Left kidney (tissue), 1 donor: ENCODE measurements at regions not wholly inside any gene's neighbourhood (a gene's known extent, or its start where the extent isn't known, plus 50 kb on each side); places are given as distances from the start of the nearest gene placed in this dataset.
A peak's percentile ranks its signal among the peaks of the same experiment; 100 is the strongest.

Experiments used
- DNase-seq: peaks from one replicate; pipeline ENCODE4 v3.0.0-alpha.2; 2013

DNA sequence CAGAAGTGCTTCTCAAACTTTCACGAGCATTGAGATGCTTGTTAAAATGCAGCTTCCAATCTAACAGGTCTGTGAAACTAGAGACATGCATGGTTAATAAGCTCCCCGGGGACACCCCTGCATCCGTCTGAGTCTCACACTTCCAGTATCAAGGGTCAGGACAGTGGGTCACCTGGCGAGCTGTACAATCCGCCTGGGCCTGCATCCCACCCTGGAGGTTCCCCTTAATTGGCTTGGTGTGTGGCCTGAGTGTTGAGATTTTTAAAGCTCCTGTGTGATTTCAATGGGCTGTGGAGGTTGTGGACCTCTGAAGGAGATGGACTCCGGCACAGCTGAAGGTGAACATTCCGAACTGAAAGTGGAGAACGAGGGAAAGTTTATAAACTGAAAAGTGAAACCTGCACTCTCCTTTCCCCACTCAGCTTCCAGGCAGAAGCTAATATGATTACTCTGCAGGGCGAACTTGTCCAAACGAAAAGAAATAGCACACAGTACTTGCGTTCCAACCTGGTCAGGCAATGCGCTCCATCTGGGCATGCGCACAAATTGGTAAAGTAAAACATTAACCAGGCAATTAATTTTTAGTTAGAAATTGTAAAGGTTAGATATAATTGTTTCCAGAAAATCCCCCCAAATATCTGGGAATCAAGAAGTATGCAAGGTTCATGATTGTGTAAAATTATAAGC lies 191.7 kb upstream of the ALKAL2 start:
- DNase-seq: peak; percentile 55

DNA sequence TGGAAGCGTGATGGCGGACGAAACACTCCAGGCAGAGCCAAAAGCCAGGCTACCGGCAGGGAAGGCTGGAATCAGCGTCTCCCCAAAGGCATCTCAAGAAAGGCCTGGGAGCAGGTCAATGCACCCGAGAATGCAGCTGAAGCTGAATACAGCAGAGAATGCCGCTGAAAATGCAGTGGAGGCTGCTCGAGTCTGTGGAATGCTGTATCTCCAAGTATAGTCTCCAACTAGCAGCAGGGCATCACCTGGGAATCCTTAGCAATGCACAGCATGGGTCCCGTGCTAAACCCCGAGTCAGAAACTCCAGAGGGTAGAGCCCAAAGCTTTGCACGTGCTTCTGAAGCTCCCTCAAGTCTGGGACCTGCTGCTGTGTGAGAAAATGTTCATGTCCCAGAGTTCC lies 191.1 kb upstream of the ALKAL2 start:
- DNase-seq: no peak

DNA sequence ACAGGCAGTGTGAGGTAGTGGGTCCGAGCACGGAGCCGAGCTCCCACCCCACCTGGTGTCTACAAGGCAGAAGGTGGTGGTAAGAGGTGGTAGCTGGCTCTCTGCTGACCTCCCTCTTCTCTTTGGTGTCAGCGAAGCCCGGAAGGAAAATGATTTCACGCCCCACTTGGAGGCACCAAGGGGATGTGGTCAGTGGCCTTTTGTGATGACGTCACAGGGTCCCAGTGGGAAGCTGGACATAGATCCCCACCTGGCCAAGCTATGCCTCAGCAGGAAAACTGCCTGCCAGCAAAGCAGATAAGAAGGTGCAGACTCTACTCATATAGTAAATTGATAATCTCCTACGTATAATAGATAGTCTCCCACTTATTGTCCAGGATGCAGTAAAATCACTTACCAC lies 183.7 kb upstream of the ALKAL2 start:
- no peak for DNase-seq

DNA sequence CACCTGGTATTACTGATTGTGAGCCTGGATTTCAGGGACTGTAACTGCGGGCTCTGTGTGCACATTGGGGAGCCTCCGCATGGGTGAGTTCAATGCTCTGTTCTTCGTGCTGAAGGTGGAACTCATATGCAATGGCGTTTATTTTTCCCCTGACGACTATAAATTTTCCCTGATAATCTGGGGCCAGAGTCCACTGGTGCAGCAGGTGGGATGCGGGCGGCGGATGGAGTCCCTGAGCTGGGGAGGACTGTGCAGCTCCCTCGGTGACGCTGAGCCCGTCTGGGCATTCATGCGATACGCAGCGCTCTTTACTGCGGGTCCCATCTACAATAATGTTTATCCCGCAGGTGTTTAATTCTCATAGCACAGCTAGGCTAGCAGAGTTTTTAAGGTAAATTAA lies 181.6 kb upstream of the ALKAL2 start:
- DNase-seq: no peak

DNA sequence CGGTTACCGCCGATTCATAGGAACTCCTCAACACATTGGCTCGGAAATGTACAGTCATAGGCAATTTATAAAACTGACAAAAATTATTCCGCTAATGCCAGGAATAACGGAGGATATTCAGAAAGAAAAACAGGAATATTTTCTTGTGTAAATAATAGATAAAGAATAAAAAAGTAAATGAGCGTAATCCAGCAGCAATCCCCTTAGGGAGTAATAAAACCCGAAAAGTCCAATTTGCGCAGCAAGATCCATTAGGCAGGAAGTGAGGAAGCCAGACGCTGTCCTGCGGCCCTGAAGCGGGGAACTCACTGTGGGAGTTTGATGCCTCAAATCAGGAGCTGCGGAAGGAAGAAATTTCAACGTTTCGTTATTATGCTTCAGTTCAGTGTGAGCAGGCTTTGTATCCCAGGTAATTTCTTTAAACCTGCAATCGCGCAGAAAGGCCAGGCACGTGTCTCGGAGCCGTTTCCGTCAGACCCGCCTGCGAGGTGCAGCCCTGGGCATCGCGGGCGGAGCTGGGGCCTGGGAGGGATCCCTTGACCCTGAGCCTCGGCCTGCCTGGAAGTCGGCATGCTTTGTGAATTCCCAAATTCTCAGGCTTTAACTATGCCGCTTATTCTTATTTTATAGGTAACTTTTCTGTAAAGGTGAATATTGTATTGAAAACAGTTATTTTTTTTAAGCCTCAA lies 180.9 kb upstream of the ALKAL2 start:
- DNase-seq: no peak

DNA sequence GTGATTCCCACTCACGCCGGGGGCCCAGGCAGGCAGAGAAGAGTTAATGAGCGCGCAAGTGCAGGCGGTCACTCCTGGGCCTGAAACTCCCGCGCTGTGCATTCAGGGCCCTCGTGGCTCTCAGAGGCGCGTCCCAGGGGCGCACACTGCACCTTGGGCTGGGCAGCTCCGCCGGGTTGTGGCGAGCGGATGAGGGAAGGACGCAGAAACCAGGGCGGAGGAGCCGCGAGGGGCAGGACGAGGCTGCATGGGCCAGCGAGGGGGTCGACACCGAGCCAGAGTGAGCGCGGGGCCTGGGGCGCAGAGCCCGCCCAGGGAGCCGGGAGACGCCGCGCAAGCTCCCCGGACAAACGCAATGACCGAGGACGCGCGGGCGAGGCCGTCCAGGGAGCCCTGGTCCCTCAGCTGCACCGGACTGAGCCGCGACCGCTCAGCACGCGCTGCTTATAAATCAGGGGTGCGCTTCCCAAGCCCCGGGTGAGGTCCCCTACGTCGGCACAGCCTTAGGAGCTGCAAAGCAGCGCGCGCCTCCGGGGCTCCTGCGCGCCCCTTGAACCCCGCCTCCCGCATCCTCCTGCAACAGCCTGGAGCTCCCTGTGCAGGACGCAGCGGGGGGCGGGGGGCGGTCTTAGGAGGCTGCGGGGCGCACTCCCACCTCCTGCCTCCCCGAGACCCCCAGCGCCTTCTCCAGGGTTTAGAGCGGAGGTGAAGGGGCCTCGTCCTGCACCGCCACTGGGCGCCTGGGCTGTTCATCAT lies 180.2 kb upstream of the ALKAL2 start:
- DNase-seq: no peak

DNA sequence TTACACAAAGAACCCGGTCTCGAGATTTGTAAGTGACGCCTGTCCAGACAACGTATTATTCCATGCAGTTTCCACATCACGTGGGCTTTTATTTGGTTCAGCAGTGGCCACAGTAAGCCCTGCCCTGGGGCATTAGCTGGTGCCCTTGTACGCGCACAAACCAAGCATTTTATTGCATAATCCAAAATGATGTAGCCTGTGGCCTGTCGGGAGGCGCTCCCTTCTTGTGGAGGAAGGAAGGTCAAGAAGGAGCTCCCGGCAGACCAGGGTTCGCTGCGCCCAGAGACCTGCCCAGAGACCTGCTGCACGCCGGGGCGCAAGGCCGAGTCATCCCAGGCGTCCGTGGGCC lies 179.6 kb upstream of the ALKAL2 start:
- no peak for DNase-seq

DNA sequence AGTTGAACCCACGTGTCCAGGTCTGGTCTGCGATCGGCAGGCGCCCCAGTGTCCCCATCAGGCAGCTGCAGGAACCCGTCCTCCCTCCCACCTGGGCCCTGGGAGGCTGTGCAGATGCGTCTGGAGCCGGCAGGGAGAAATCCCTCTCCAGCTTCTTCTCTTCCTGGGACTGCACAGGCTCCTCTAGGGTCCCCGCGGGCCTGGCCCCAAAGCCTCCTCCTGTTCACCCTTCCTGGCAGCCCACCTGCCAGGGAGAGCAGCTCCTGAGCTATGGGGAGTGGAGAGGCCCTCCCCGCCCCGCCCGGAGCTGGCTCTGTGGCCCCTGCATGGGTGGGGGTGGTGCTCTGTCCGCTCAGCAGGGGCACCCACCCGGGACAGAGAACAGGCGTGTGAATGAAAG lies 179.2 kb upstream of the ALKAL2 start:
- no peak for DNase-seq

DNA sequence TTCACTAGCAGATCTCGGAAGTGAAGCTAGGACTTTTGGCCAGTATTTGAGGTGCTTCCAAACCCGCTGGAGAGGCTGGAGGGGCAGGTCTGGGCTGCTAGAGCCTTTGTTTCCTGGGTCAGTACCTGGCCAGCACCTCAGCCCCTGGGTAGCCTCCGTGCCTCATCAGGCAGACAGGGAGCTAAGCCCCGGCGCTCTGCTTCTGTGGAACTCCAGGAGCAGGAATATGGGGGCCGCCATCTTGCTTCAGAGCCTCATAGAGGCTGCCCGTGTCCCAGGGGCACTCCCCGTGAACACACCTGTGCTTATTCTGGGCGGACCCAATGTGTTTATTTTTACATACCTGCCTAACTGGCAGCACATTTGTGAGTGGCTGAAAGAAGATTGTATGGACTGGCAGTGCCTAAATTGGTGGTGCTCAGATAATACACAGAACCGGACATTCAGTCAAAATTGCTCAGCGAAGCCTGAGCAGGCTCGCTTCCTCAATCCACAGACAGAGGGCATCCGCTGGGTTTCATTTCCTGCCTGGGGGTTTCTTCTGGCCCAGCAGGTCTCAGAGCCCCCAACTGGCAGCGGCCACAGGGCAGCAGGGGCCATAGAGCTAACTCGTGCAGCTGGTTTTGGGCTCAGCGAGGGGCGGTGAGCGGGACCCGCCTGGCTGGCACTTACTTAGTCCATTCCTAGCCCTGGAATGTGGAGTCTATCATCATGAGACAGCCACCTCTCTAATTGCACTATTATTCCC lies 176.8 kb upstream of the ALKAL2 start:
- DNase-seq: no peak

DNA sequence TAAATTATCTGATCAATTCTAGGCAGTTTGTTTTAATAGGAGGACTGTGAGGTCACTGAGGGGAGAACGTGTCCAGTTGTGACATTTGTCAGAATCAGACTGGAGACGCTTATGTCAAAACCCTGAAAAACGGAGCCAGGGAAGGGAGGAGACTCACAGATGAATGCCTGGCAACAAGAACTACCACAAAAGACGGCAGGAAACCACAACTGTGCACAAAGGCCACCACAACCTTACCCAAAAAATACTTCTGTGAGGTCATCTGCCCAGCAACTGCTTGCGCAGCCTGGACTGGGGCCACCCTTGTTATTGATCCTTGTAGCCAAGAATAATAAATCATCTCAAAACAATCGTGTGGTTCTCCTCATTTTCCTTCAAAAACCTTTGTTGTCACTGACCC lies 173.0 kb upstream of the ALKAL2 start:
- DNase-seq: no peak

DNA sequence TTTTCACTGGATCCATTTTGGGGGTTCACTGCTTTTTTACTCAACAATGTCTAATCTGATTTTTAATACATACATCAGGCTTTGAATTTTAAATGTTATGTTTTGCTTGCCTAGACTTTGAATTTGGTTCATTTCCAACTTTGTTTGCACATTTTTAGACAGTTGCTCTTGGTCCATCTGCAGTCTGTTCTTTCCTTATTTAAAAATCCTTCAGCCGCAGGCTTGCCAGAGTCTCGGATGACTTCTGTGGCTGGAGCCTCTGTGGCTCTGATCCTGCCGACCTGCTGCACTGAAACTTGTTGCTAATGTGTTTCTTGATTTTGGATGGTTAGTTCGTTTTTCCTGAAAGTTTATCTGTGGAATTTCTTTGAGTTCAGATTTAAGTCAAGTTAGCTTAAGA lies 172.0 kb upstream of the ALKAL2 start:
- DNase-seq: no peak

DNA sequence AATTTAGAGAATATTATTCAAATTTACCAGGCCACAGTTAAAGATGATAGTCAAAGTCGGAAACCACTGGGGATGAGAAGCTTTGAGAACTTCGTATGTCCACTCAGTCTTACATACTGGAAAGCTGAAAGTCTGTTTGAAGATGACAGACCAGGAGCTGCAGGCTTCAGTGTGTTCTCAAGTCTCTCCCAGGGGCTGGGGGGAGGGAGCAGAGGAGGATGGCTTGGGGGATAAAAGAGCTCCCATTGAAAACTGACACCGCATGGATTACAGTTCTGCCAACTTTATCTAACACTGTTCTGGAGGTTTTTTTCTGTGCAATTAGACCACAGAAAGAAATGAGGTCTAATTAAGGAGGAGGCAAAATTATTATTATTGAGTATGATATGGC lies 170.5 kb upstream of the ALKAL2 start:
- no peak for DNase-seq

DNA sequence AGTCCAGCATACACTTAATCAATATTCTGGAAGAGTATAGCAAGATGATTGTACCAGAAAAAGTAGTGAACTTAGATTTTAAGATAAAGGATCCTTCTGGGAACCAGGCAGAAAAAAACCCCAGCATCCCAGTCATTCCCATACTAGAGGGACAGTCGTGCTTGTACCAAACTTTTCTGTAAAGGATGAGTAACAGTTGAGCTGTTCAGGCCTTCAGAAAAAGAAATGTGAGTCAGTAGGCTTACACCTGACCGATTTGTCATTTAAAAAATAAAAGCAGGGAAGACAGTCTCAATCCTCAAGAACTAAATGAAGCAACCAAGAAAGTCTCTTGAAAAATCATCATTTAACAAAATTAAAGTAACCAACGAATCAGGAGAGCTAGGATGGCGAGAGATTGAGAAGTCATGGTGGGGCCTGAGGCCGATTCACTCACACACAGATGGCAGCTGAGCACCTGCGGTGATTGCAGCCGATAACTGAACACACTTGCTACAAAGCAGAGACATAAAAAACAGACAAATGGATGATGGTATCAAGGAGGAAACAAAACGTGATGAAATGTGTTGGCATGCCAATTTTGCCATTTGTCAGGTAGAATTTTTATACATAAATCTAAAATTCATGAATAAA lies 170.0 kb upstream of the ALKAL2 start:
- DNase-seq: no peak

DNA sequence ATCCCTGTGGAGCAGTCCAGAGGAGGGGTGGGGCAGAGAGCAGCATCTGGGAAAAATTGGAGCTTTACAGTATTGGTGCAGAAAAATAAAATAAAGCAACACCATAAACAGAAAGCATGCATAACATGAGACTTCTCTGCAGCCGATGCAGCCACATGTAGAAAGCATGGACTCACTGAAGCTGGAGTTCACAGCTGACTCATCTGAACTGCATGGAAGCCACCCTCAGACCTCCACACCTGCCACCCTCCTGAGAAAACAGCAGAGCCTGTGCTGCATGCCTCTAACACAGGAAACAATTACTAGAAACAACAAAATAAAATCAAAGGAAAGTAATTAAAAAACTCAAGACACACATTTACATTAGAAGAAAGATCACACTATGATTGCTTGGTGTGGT lies 169.4 kb upstream of the ALKAL2 start:
- DNase-seq: no peak

DNA sequence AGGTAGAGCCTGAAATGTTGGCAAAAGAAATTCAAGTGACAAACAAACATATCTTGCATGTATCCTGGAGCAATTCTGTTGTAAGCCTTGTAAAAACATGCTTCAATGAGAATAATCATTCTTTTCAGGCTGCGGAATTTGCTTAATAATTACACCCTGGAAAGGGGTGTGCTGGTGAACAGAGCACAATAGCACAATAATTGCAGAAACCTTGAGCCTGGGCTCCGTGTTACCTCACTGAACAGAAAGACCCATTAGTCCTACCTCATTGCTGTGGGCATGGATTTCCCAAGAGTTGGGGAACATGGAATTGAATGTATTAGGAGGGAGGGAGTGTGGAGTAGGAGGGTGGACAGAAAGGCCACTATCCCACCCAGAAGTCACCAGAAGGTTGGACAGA lies 168.0 kb upstream of the ALKAL2 start:
- no peak for DNase-seq

DNA sequence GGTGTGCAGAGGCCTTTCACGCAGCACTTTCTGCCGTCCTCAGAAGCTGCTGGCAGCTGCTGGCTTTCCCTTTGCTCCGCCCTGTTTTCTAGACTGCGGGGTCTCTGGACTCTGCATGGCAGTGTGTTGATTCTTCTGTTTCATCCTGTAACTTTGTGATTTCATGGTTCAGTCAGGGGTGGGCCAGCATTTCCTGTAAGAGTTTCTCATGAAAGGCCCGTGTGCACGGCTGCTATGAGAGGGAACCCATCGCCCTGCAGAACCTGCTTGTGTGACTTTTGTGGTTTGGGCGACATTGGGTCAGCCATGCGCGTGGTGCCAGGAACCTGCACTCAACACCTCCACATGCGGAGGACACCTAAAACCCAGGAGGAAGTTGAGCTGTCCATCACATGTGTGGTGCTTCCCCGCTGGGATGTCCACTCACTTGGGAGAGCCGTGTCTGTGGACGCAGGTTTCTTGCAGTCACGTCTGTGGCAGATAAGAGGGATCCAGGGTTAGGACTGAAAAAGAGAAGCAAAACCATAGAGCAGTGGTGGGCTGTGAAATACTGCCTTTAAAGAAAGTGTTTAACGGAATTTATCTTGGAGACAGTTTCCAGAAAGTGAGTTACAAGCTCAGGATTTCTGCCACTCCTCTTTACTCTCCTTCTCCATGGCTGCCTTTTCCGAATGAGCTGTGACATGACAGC lies 167.3 kb upstream of the ALKAL2 start:
- no peak for DNase-seq

DNA sequence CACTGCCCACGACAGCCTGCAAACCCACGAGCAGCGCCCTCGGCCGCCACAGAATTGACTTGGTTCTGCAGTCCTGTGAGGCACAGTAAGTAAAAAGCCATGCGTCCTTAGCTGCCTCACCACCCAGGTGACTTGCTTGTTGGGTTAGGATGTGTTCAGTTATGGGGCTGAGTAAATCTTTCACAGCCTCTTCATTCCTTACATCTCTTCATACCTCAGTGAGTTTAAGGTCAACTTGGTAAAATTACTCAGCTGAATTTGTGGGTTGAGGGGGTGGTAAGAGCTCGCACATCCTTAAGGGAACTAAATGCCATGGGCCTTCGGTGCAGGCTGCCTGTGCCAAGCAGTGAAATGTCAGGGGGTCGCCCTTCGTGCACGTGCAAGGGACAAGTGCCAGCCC lies 165.2 kb upstream of the ALKAL2 start:
- DNase-seq: no peak

DNA sequence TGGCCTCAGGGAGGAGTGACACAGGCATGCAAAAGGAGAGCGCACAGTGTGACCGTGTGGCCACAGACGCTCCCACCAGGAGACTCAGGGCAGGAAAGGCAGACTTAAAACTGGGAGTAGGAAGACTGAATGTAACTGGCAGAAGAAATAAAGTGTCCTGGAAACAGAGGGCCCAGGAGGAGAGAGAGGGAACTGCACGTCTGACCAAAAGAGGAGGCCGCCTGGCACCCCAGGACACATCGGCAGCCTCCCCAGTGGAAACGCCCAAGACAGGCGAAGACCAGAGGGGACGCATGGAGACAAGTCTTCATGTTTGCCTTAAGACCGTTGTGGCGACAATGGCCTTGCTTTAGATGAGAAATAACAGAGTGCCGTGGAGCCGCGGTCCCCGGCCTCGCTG lies 163.6 kb upstream of the ALKAL2 start:
- DNase-seq: no peak

DNA sequence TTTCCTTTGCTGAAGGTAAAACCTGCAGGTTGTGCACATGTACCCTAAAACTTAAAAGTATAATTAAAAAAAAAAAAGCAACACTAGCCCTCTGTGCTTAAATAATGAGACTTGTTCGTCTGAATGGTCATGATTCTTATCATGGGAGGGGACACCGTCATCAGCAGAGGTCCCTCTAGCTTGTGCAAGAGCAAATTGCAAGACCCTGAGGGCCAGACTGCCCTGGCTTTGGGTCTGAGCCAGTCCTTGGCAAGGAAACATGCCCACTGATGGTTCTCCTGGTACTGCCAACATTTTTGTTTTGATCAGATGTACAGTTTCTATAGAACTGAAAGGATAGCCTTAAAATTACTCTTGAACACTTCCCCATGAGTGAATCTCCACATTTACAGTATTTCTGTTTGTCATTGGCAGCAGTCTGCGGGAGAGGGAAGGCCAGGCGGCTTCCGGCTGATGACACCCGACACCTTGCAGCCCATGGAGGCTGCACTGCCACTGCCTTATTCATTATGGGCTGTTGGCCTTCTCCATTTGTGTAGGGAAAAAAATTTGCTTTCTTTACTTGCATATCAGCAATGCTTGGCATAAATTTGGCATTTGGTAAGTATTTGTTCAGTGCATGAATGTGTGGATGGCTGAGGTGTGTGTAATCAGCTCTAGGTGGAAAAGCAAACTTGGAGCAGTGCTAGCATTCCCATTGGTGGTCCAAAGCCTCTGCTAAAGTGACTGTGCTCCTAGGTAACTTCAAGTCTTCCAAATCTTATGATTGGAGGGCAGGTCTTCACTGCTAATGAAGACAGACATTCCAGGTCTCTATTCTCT lies 161.6 kb upstream of the ALKAL2 start:
- DNase-seq: no peak

DNA sequence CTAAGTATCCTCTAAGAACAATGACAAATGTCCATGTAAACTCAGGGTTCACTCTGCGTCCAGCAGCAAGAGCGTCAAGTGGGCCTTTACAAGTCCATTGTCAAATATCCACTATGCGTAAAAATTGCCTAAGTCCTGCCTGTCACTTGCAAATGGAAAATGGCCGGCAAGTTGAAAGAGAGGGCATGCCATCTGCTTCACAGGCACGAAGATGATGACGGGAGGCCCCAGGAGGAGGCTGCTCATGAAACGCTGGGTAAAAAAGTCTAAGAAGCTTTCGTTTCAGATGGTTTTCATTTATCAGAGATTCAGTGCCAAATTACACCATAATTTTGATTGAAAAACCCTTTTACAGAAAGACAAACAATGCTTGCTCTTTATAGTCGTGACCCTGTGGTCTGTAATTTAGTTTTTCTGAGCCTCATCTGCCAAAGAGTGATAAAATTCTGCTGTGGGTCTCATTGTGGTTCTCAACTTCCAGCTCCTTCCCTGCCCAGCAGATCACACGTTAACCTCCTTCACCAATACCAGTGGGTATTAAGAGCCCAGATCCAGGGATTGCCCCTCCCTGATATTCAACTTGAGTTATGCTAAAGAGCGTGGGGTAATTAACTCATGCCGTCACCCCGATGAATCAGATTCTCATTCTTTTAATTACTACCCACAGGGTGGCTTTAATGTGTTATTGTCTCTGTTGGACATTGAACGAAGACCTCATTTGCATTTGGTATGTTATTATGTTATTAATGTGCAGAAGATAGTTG lies 160.2 kb upstream of the ALKAL2 start:
- no peak for DNase-seq
